ENCODE measurements at regions not wholly inside any gene's neighbourhood (a gene's known extent, or its start where the extent isn't known, plus 50 kb on each side); places are given as distances from the start of the nearest gene placed in this dataset.

DNA sequence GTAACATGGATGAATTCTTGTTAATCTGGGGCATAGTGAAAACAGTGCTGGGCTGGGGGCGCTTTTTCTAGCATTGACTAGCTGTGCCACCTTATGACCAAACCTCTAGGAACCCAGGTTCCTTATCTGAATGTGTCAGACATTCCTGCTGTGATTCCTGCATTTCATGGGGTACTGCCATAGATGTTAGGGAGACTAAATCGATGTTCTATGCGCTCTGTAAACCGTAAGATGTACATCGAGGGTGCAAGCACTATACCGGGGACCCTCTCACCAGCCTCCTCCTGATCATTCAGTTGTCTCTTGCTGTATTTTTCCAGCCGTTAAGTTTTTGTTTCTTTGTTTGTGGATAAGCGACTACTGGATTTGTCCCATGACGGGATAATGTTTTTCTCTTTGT is 170.9 kb upstream of the PARP11 start:
- no peaks in the 10 kb centered on the region for H3K36me3 ChIP-seq
- H3K4me3 ChIP-seq = no peak overlapping the region
- H3K4me1 ChIP-seq = peaks cover 0 to 21% (median 11%) of the 10 kb centered on the region in 10 experiments; a peak in 14 of 20 replicates
- H3K27me3 ChIP-seq = no peaks in the 10 kb centered on the region
- no peak overlapping the region for H3K9ac ChIP-seq
- no peaks in the 10 kb centered on the region for H4K20me1 ChIP-seq
- no peak overlapping the region for H3K27ac ChIP-seq
- H3K4me2 ChIP-seq = no peak overlapping the region
- H3K9me3 ChIP-seq (replicated peaks in 1 of 11) = no peaks in the 10 kb centered on the region
- no peak for TF ChIP-seq Cebpa-rat (IDR thresholded peaks at IDR 0.05)

DNA sequence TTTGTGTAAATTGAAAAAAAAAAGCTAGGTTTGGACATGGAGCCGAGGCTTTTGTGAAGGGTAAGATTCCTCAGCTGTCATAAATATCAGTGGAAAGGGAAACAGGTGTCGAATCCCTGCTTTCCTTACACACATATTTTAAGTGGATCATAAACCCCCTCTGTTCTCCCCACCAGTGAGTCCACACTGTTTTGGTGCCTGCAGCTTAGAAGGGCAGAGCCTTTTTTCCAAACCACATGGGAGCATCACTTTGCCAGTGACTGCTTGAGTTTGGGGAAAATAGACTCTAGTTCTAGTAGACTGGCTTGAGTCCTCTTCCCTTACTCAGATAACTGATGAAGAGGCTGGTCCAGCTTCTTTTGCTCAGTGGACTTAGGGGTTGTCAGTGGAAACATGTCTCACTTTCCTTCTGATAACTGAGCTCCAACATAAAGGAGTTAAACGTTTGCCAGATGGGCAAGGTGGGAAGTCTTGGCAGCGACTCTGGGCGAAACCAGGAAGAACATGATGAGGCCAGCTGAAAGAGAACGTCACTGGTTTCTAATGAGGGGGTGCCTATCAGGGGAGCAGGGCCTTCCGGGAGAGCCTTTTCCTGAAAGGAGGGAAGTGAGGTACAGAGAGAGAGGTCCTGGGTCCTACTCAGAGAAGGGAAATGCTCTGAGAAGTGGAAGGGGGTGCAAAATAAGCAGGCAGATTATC is 168.1 kb upstream of the PARP11 start:
- H3K9ac ChIP-seq = no peak overlapping the region
- H4K20me1 ChIP-seq = no peaks in the 10 kb centered on the region
- H3K4me3 ChIP-seq = no peak overlapping the region
- no peak overlapping the region for H3K4me2 ChIP-seq
- peaks cover 0 to 26% (median 14%) of the 10 kb centered on the region in 10 experiments; a peak in 14 of 20 replicates for H3K4me1 ChIP-seq
- H3K36me3 ChIP-seq = no peaks in the 10 kb centered on the region
- no peaks in the 10 kb centered on the region for H3K9me3 ChIP-seq (replicated peaks in 1 of 11)
- H3K27ac ChIP-seq = no peak overlapping the region
- H3K27me3 ChIP-seq = no peaks in the 10 kb centered on the region
- no peak for TF ChIP-seq Cebpa-rat (IDR thresholded peaks at IDR 0.05)

DNA sequence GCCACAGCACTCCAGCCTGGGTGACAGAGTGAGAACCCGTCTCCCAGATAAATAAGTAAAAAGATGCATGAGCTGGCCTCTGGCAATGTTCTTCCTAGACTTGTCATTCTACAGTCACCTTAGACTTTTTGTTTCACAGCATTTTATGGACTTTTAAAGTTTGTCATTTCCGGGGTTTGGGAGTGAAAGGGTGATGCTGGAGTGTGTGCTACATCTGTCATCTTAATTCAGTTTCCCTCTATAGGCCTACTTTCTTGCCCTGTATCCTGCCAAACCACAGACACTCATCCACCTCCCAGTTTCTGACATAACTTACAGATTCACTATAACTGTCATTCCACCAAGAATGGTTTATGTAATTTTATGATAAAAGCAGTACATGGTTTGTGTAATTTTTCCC is 166.7 kb upstream of the PARP11 start:
- Histone ChIP-seq H3K4me2 (no peak overlapping the region), H3K4me3 (no peak overlapping the region), H3K9ac (no peak overlapping the region), H3K27me3 (no peaks in the 10 kb centered on the region), H4K20me1 (no peaks in the 10 kb centered on the region), H3K36me3 (no peaks in the 10 kb centered on the region), H3K9me3 (replicated peaks in 1 of 11) (no peaks in the 10 kb centered on the region), H3K27ac (no peak overlapping the region), H3K4me1 (peaks cover 0 to 19% (median 7%) of the 10 kb centered on the region in 10 experiments; a peak in 10 of 20 replicates)
- TF ChIP-seq Cebpa-rat (IDR thresholded peaks at IDR 0.05) = no peak

DNA sequence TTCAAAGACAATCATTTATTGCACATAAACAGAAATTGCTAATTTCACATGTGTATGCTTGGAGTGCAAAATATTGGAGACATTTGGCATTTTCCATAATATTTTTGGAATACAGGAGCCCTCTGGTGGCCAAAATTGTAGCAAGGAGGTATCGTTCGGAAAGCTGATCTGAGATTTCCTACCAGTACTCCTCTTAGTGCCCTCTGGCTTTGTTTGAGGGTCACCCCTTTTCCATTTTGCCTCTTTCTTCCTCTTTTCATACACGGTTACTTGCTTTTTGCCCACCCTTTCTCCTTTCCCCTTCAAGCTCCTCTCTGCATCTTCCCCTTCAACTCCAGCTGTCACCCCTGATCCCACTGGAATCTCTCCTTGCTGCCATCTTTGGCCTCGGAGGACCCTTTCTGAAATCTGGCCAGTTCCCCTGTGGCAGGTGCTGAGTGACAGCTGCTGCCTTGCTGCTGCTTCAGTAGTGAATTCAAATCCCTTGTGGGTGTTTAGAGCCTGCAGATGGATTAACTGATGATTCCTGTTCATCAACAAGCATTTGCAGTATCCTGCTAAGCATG is 164.6 kb upstream of the PARP11 start:
- H3K36me3 ChIP-seq = no peaks in the 10 kb centered on the region
- H3K27ac ChIP-seq = no peak overlapping the region
- H3K27me3 ChIP-seq = no peaks in the 10 kb centered on the region
- peaks cover 0 to 19% (median 7%) of the 10 kb centered on the region in 10 experiments; a peak in 10 of 20 replicates for H3K4me1 ChIP-seq
- no peaks in the 10 kb centered on the region for H4K20me1 ChIP-seq
- H3K4me2 ChIP-seq = peak overlapping the region in 6 of 11 experiments; percentile 2 to 50 (median 44); a peak in 9 of 22 replicates
- TF ChIP-seq Cebpa-rat (IDR thresholded peaks at IDR 0.05) = no peak
- no peak overlapping the region for H3K9ac ChIP-seq
- H3K9me3 ChIP-seq (replicated peaks in 1 of 11) = no peaks in the 10 kb centered on the region
- H3K4me3 ChIP-seq = no peak overlapping the region

DNA sequence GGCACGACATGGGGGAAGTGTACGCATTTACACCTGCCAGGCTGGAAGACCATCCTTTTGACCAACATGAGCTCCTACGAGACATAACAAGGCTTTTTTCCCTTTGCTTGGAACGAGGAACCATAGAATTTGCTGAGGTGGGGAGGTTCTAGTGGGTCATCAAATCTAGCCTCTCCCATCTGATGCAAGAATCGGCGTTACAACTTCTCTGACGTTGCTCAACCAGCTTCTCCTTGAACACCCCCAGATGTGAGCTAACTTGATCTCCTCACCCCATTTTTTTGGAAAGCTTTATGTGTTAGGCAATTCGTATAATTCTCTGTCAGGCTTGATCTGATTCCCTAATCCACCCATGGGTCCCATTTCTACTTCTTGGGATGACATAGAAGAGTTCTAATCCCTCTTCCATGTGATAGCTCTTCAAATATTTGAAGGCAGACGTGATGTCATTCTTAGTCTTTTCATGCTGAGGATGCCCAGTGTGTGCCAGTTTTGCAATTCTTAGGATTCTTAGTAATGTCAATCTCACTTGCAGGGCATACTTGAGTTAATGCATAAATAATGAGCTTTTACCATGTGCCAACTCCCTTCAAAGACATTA is 163.6 kb upstream of the PARP11 start:
- no peak for TF ChIP-seq Cebpa-rat (IDR thresholded peaks at IDR 0.05)
- no peaks in the 10 kb centered on the region for H4K20me1 ChIP-seq

DNA sequence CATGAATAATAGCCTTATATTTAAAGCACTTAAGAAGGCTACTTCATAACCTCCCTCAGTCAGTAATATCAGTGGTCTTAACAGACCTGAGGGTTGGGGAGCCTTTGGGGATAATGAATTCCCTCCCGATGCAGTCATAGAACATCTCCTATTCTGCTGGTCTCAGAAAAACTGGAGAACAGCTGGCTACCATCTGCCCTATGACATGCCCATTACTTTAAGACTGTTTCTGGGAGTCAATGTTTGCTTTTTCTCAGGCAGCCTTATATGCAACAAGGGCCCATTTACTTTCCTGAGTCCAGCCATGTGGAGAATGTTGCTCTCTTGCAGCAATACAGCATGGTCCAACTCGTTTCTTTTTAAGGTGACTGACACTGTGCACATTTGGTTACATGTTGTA is 161.7 kb upstream of the PARP11 start:
- Histone ChIP-seq H3K4me3 (no peak overlapping the region), H3K27ac (no peak overlapping the region), H3K4me1 (peaks cover 0 to 19% (median 12%) of the 10 kb centered on the region in 10 experiments; a peak in 14 of 20 replicates), H3K4me2 (no peak overlapping the region), H3K27me3 (peaks cover 8 to 22% (median 17%) of the 10 kb centered on the region in 11 experiments), H3K9ac (no peak overlapping the region), H3K36me3 (no peaks in the 10 kb centered on the region), H3K9me3 (replicated peaks in 1 of 11) (no peaks in the 10 kb centered on the region), H4K20me1 (no peaks in the 10 kb centered on the region; a peak in 1 of 22 replicates)
- no peak for TF ChIP-seq Cebpa-rat (IDR thresholded peaks at IDR 0.05)

More for the DNA sequence above, 163.6 kb upstream of the PARP11 start:
- peaks cover 0 to 19% (median 9%) of the 10 kb centered on the region in 10 experiments; a peak in 13 of 20 replicates for H3K4me1 ChIP-seq
- no peak overlapping the region for H3K4me3 ChIP-seq
- H3K9ac ChIP-seq = no peak overlapping the region
- no peaks in the 10 kb centered on the region for H3K9me3 ChIP-seq (replicated peaks in 1 of 11)
- no peaks in the 10 kb centered on the region for H3K36me3 ChIP-seq
- no peak overlapping the region for H3K4me2 ChIP-seq
- no peak overlapping the region for H3K27ac ChIP-seq
- peaks cover 0 to 3% (median under 1%) of the 10 kb centered on the region in 11 experiments; a peak in 11 of 22 replicates for H3K27me3 ChIP-seq

DNA sequence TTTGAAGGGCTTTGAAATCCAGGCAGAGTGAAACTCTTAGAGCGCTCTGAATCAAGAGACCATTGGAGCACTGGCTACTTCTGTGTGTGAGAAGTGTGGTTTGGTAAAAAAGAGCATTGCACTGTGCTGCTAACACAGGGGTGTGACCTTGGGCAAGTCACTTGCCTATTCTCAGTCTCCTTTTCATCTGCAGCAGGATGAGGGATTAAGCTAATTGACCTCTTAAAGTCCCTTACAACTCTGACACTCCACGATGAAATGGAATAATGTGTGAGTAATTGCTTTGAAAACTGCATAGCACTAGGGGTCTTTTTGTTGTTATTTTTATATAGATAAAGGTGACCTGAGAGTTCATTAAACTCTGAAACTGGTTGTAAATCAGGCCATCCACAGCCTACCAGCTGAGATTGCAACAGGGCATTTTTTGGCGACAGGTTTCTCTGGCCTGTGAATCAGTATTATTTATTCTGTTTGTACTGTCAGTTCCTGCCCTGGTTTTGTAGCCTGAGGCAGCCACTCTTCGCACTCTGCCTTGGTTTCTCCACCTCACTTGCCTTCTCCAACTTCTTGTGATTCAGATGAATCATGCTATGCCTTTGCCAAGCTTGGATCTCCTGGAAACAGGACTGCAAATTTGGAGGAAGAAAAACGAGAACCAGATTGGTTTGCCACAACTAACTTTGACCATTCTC is 159.9 kb upstream of the PARP11 start:
- H3K9ac ChIP-seq = no peak overlapping the region
- TF ChIP-seq Cebpa-rat (IDR thresholded peaks at IDR 0.05) = no peak
- no peak overlapping the region for H3K4me2 ChIP-seq
- H3K4me1 ChIP-seq = peaks cover 0 to 9% (median 7%) of the 10 kb centered on the region in 10 experiments; a peak in 14 of 20 replicates
- H3K27me3 ChIP-seq = peaks cover 8 to 23% (median 17%) of the 10 kb centered on the region in 11 experiments
- no peaks in the 10 kb centered on the region; a peak in 1 of 22 replicates for H4K20me1 ChIP-seq
- no peak overlapping the region for H3K4me3 ChIP-seq
- H3K27ac ChIP-seq = no peak overlapping the region
- no peaks in the 10 kb centered on the region for H3K9me3 ChIP-seq (replicated peaks in 1 of 11)
- no peaks in the 10 kb centered on the region for H3K36me3 ChIP-seq

DNA sequence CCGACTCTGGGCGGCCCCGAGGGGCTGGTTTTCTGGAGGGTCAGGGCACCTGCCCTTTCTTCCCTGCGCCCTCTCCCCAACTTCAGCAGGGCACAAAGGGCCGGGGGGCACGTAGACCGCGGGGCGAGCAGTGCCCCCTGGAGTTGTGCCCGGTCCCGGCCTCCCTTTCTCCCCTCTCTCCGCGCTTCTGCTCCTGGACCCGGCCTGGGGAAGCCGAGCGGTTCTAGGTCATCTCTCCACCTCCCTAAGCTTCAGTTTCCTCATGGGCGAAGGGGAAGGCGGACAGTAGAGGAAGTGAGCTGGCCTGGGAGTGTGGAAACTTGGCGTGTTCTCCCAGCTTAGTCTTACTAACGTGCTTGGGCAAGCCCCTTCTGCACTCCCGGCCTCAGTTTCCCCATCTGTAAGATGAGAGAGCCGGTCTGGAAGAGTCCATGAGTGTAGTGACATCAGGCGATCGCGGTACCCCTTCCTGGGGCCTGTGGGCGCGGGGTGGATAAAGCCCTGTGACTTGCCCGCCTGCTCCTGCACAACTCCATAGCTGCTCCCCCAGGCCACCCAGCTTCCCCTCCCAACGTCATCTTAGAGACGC is 158.6 kb upstream of the PARP11 start:
- Histone ChIP-seq H3K27ac (no peak overlapping the region), H3K36me3 (no peaks in the 10 kb centered on the region), H3K9me3 (replicated peaks in 1 of 11) (no peaks in the 10 kb centered on the region), H3K27me3 (peaks cover 8 to 23% (median 17%) of the 10 kb centered on the region in 11 experiments), H4K20me1 (no peaks in the 10 kb centered on the region; a peak in 1 of 22 replicates), H3K4me2 (peak overlapping the region; percentile 46 to 80 (median 59); a peak in 21 of 22 replicates), H3K4me3 (peak overlapping the region in 1 of 10 experiments; percentile 55; a peak in 1 of 20 replicates), H3K9ac (no peak overlapping the region), H3K4me1 (peaks cover 0 to 12% (median 8%) of the 10 kb centered on the region in 10 experiments; a peak in 10 of 20 replicates)
- TF ChIP-seq Cebpa-rat (IDR thresholded peaks at IDR 0.05) = no peak

All from BLaER1 treated with 17β-estradiol and CSF1 and Interleukin-3, amounts not matched to agents 10 nM and 100 nM (cell line).